Epidermal melanocyte (primary cell): ENCODE measurements at regions not wholly inside any gene's neighbourhood (a gene's known extent, or its start where the extent isn't known, plus 50 kb on each side); places are given as distances from the start of the nearest gene placed in this dataset.
"Not testable (repeated sequence)": the region's sequence is repeated elsewhere in the genome, so short reads cannot be mapped to it uniquely, and the experiment has no call there.

Source experiments
- DNase-seq: peaks from one replicate; pipeline ENCODE4 v3.0.0; 2011; ENCODE audit warnings: low spot score; ENCODE audit not compliant: insufficient read length

GRCh38 chr2:176845718-176846117, 366.9 kb upstream of the HNRNPA3 start:
- DNase-seq: no peak

GRCh38 chr2:176847575-176847974, 365.0 kb upstream of the HNRNPA3 start:
- no peak for DNase-seq

- DNase-seq: no peak
Measured at GRCh38 chr2:176848844-176849243, 363.8 kb upstream of the HNRNPA3 start.

GRCh38 chr2:176851200-176851888, 361.2 kb upstream of the HNRNPA3 start:
- no peak for DNase-seq

GRCh38 chr2:176851889-176852483, 360.6 kb upstream of the HNRNPA3 start:
- no peak for DNase-seq

GRCh38 chr2:176852667-176853066, 359.9 kb upstream of the HNRNPA3 start:
- no peak for DNase-seq

- no peak for DNase-seq
Measured at GRCh38 chr2:176854062-176854461, 358.5 kb upstream of the HNRNPA3 start.

GRCh38 chr2:176854878-176855277, 357.7 kb upstream of the HNRNPA3 start:
- DNase-seq: no peak

- no peak for DNase-seq
Measured at GRCh38 chr2:176856683-176857082, 355.9 kb upstream of the HNRNPA3 start.

- no peak for DNase-seq
Measured at GRCh38 chr2:176865336-176865735, 347.3 kb upstream of the HNRNPA3 start.

GRCh38 chr2:176872406-176872805, 340.2 kb upstream of the HNRNPA3 start:
- DNase-seq: no peak

GRCh38 chr2:176873403-176873802, 339.2 kb upstream of the HNRNPA3 start:
- no peak for DNase-seq

GRCh38 chr2:176876493-176877103, 336.0 kb upstream of the HNRNPA3 start:
- no peak for DNase-seq

GRCh38 chr2:176879426-176879995, 333.1 kb upstream of the HNRNPA3 start:
- no peak for DNase-seq

GRCh38 chr2:176882045-176882444, 330.5 kb upstream of the HNRNPA3 start:
- not testable (repeated sequence) for DNase-seq

- DNase-seq: no peak
Measured at GRCh38 chr2:176885001-176885643, 327.5 kb upstream of the HNRNPA3 start.

- DNase-seq: no peak
Measured at GRCh38 chr2:176885661-176886060, 326.9 kb upstream of the HNRNPA3 start.

- DNase-seq: no peak
Measured at GRCh38 chr2:176891105-176891504, 321.5 kb upstream of the HNRNPA3 start.

GRCh38 chr2:176891857-176892256, 320.7 kb upstream of the HNRNPA3 start:
- no peak for DNase-seq

- DNase-seq: no peak
Measured at GRCh38 chr2:176892676-176893226, 319.8 kb upstream of the HNRNPA3 start.

- DNase-seq: no peak
Measured at GRCh38 chr2:176895158-176895557, 317.4 kb upstream of the HNRNPA3 start.

- no peak for DNase-seq
Measured at GRCh38 chr2:176902454-176902853, 310.1 kb upstream of the HNRNPA3 start.
